AG09319 (cell line): ENCODE measurements at regions not wholly inside any gene's neighbourhood (a gene's known extent, or its start where the extent isn't known, plus 50 kb on each side); places are given as distances from the start of the nearest gene placed in this dataset.

ENCODE experiments used
- DNase-seq: peaks from one replicate; pipeline ENCODE4 v3.0.0-alpha.2; 2010; ENCODE audit warnings: low read depth; ENCODE audit errors: extremely low read depth
- CTCF ChIP-seq: IDR thresholded peaks from 2 replicates; pipeline ENCODE4 v1.5.1; 2011; ENCODE audit warnings: low read depth, mild to moderate bottlenecking, inconsistent platforms, low read length, moderate library complexity

- no peak for TF ChIP-seq CTCF
- no peak for DNase-seq
These were observed 260.6 kb downstream of the ABCC12 start for GRCh38 chr16:47895146-47895545.

DNA sequence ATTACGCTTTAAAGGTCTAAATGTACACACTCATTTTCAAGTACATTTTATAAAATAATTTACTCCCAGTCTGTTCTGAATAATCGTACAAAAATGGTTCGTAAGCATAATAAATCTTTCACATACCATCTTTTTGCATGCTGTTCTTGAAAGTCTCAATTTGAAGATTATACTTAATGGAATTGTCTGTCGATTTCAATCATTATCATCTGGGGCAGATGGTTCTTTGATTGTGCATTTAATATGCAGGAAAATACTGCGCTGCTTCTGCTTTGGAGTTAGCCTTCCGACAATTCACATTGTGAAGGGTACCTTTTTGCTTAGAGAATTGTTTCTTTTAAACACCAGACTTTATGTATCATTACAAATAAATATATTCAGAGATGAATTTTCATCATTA is 262.8 kb downstream of the ABCC12 start:
- TF ChIP-seq CTCF: no peak

GRCh38 chr16:47888734-47889133 is 267.1 kb downstream of the ABCC12 start:
- no peak for TF ChIP-seq CTCF
- DNase-seq: no peak

More for the DNA sequence above, 262.8 kb downstream of the ABCC12 start:
- DNase-seq: no peak

DNA sequence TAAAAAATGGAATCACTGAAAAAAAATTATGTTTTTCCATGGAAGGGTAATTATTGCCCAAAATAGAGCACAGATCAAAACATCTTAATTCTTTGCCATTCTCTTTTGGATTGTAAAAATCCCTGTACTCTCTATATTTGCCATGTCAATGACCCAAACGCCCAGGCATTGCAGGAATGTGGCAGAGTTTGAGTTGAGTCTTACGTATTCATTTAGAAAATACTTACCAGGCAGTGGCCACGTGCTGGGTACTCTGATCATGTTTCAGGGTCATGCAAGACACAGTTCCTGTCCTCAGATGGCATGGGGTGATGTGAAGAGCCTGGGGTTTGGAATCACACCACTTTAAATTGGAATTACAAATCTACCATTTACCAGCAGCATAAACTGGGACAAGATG is 267.7 kb downstream of the ABCC12 start:
- no peak for DNase-seq

DNA sequence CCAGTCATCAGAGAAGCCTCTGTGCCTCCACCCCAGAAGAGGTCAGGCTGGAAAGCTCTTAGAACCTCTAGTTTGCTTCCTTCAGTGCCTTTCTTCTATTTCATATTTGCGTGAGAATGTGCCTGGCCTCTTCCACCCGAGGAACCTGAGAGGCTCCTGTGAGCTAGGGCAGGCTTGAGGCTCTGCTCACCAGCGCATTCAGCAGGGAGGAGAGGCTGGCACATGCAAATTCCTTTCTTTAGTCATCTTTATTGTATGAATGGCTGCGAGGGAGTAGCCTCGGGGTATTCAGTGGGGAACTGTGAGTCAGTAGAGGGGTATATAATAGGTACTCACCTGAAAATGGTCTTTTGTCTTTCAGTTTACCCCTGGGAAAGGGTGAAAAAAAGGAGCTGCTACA is 268.3 kb downstream of the ABCC12 start:
- DNase-seq: no peak
- TF ChIP-seq CTCF: no peak

More for the DNA sequence above, 267.7 kb downstream of the ABCC12 start:
- TF ChIP-seq CTCF: no peak

GRCh38 chr16:47886631-47887415 is 269.0 kb downstream of the ABCC12 start:
- no peak for DNase-seq
- TF ChIP-seq CTCF: no peak

DNA sequence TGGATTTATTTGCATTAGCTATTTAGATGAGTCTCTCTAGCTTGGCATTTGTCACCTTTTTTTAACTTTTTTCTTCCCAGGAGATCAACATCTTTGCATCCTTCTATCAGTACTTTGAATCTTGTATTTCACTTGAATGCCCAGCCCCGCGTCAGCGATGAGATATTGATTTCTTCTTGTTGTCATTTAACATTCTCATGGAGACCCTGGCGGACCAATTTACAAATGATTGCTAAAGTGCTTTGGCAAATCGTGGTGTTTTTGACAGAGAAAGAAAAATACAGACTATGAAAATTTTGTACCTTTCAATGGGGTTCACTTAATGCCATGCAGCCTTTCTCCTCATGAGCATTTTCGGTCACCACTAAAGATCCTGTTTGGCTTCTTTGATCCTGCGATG is 269.7 kb downstream of the ABCC12 start:
- TF ChIP-seq CTCF: no peak

More for the DNA sequence above, 269.7 kb downstream of the ABCC12 start:
- no peak for DNase-seq
